Neural progenitor cell (in vitro differentiated cells): ENCODE measurements at regions not wholly inside any gene's neighbourhood (a gene's known extent, or its start where the extent isn't known, plus 50 kb on each side); places are given as distances from the start of the nearest gene placed in this dataset.

Source experiments
- CTCF ChIP-seq: fragments of 200-600 bp; sonication (generic); IDR thresholded peaks from 2 replicates; pipeline ENCODE4 v1.5.1; 2017; ENCODE audit warnings: antibody characterized with exemption, mild to moderate bottlenecking
- EZH2 ChIP-seq: fragments of 200-600 bp; sonication (generic); IDR thresholded peaks from 2 replicates; pipeline ENCODE4 v1.6.1; 2017; ENCODE audit warnings: antibody characterized with exemption, mild to moderate bottlenecking, moderate library complexity
- EZH2phosphoT487 ChIP-seq: fragments of 200-600 bp; sonication (generic); IDR thresholded peaks from 2 replicates; pipeline ENCODE4 v1.6.1; 2017; ENCODE audit warnings: antibody characterized with exemption

- TF ChIP-seq CTCF (no peak), EZH2phosphoT487 (no peak), EZH2 (no peak)
Measured at GRCh38 chr2:64844087-64844486, 145.1 kb upstream of the SLC1A4 start.
